Transverse colon (tissue), 3 donors: ENCODE measurements at regions not wholly inside any gene's neighbourhood (a gene's known extent, or its start where the extent isn't known, plus 50 kb on each side); places are given as distances from the start of the nearest gene placed in this dataset.

Experiments
- POLR2A ChIP-seq: fragments of 450-650 bp; IDR thresholded peaks from one replicate; pipeline ENCODE4 v1.6.1; 2016; ENCODE audit warnings: antibody characterized with exemption, mild to moderate bottlenecking, moderate library complexity
- TF ChIP-seq, protein P1 (sequence below), 5 experiments: fragments of 200-600 bp in 3 of 5; fragments of 450-650 bp in 2 of 5; sonication (generic) in 3 of 5; IDR thresholded peaks; 1 replicate in 2 of 5; 2 replicates in 3 of 5; pipeline ENCODE4 v1.5.1; 2016 to 2017; ENCODE audit warnings: antibody characterized with exemption in 5 of 5, inconsistent platforms in 3 of 5, mild to moderate bottlenecking in 2 of 5, moderate library complexity in 1 of 5

DNA sequence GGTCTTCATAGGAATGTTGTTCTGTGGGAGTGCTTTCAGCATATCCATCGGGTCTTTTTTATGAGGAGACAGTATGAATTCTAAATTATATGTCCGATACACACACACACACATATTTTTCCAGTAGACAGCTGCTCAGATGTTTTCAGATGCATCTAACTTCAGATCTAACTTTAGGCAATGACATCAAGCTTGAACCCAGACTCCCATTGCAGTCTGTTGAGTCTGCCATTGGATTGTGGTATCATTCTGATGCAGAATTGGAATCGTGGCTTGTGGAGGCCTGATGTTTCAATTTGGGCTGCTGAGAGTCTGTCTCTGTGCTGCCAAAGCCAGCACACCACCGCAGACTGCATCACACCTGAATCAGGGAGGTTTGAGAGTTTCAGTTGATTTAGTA, 376.4 kb downstream of the OSTF1 start:
- TF ChIP-seq, protein P1, sequence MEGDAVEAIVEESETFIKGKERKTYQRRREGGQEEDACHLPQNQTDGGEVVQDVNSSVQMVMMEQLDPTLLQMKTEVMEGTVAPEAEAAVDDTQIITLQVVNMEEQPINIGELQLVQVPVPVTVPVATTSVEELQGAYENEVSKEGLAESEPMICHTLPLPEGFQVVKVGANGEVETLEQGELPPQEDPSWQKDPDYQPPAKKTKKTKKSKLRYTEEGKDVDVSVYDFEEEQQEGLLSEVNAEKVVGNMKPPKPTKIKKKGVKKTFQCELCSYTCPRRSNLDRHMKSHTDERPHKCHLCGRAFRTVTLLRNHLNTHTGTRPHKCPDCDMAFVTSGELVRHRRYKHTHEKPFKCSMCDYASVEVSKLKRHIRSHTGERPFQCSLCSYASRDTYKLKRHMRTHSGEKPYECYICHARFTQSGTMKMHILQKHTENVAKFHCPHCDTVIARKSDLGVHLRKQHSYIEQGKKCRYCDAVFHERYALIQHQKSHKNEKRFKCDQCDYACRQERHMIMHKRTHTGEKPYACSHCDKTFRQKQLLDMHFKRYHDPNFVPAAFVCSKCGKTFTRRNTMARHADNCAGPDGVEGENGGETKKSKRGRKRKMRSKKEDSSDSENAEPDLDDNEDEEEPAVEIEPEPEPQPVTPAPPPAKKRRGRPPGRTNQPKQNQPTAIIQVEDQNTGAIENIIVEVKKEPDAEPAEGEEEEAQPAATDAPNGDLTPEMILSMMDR (IDR thresholded peaks at IDR 0.05) = no peak
- TF ChIP-seq POLR2A = no peak
